Non-pigmented ciliary epithelial cell (primary cell): ENCODE measurements at regions not wholly inside any gene's neighbourhood (a gene's known extent, or its start where the extent isn't known, plus 50 kb on each side); places are given as distances from the start of the nearest gene placed in this dataset.

ENCODE experiments used
- DNase-seq: peaks from one replicate; pipeline ENCODE4 v3.0.0-alpha.2; 2010; ENCODE audit warnings: low read depth

DNA sequence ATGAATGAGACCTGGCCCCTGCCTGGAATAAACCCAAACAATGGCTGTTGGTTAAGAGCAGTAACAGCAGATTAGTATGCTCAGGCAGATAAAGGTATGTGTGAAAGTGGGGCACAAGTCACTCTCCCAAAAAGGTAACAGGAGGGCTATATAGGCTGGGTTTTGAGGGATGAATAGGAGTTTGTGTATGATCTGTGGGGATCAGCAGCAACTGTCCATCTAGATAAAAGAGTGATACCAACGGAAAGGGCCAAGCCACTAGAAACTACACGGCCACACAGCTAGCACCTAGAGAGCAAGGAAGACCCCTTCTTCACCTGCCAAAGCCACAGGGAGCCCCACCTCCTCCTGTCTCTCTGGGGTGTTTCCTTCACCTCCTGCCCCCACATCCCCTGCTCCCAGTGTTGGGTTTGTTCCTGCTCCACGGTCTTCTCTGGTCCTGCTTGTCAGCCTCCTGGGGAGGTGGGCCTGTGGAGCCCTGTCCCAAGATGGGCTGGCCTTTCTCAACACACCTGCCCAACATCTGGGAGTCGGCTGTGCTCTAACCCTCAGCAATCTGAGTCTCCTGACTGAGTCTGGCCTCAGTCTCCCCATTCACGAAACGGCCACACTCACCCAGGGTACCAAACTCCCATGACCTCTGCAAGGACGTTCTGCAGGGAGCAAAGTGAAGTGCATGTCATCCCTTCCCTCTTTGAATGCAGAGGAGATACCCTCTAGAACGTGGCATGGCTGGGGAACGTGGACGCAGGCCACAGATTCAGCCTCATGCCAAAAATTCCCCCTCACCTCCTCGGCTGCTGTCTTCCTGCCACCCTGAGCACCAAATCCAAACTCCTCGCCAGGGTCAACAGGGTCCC lies 108.2 kb downstream of the NCOR2 start:
- DNase-seq: no peak

DNA sequence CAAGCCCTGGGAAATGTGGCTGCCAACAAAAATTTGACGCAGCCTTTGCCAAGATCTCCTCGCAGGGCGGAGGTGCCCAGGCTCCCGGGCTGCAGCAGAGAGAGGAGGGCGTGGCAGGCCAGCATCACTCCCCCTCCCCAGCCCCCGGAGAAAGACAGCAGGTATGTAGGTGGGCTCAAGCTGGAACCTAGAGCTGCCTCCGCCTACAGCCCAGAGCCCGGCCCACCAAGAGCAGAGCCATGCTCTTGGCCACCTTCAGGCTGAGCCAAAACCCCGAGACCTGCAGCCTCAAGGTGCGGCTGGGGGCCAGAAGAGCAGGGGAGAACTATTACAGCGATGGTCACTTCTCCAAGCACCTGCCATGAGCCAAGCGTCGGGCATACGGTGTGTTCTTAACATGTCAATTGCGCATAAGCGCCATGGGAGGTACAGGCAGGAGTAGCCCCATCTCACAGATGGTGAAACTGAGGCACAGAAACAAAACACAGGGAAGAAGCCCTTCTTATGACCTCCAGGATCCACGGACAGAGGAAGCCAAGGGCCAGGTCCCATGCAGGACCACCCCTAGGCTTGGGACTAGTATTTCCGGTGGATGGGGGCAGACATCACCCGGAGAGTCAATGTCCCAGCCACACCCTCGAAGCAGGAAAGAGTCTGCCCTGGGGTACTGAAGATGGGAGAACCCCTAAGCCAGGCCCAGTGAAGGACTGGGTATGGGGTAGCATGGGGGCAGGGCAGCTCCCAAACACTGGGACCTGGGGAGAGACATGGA lies 109.0 kb downstream of the NCOR2 start:
- DNase-seq: no peak

DNA sequence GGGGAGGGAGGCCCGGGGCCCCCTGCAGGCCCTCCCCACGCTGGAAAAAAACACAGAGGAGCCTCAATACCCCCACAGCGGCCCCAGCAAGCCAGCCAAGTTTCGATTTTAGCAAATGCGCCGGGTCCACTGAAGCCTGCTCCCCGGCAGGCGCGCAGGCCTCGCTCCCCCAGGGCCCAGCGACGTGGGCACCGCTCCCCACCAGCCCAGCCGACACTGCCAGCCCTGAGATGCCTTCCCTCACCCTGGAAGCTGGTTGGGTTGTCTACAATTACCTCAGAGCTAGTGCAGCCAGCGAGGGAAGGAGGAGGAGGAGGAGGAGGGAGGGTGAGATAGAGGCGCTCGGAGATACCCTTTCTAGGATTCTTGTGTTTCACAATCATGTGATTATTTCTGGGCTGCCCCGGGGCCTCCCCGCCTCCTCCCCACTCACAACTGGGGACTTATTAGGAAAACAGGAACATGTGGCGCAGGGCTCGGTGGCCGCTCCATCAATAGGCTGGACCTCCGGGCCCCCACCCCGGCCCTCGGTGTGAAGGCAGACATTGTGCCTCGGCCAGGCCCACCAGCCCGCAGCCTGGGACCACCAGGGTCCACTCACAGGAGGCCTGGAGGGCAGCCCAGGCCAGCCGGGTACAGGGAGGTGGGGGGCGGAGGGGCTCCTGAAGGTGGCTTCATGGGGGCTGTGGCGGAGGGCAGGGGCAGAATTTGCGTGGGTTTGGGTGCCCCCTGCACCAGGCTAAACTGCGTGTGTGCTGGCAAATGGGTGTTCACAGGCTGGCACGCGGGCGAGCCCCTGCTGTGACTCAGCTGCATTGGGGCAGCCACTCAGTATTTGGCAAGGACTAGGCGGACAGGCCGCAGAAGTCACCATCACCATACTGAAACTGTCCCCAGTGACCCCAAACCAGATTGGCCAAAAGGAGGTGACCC lies 109.9 kb downstream of the NCOR2 start:
- no peak for DNase-seq

GRCh38 chr12:124456652-124457152 lies 110.7 kb downstream of the NCOR2 start:
- no peak for DNase-seq

DNA sequence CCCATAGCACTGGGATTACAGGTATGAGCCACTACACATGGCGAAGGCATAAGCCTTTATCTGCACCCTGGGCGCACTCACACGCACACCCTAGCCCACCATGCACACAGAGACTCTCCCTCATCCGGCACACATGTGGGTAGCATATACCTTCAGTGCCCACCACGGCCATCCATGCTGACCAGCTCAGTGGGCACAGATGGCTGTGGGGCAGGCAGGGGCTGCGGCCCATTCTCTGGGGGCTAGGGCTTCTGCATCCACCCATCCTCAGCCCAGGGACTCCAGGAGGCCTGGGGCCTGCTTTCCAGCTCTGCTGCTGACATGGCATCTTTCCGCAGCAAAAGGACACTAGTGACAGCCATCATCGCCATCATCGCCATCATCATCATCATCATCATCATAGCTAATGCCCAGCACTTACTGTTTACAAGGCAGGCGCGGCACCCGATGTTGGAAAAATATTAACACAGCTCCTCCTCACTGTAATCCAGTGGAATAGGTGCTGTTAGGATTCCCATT lies 111.2 kb downstream of the NCOR2 start:
- no peak for DNase-seq

- no peak for DNase-seq
Observed at GRCh38 chr12:124455336-124455735, 112.1 kb downstream of the NCOR2 start.

- no peak for DNase-seq
Observed at GRCh38 chr12:124454735-124455134, 112.7 kb downstream of the NCOR2 start.

DNA sequence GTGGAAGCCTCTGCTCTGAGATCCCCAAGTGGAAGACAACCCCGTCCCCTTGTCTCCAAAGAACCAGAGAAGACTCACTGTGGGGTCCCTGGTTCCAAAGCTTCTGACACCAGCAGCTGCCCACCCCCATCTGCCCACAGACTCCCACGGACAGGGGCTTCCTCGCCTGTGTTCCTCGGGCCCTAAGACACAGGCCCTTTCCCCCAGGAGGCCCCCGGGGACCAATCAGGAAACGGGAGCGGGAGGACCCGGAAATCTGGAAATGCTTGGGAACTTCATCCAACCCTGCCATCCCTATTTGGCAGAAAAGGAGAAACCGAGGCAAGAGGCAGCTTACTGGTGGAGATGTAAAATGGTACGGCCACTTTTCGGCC lies 113.1 kb downstream of the NCOR2 start:
- DNase-seq: no peak

- DNase-seq: no peak
Observed at GRCh38 chr12:124453419-124454351, 113.7 kb downstream of the NCOR2 start.

GRCh38 chr12:124452576-124453331 lies 114.7 kb downstream of the NCOR2 start:
- DNase-seq: no peak

GRCh38 chr12:124451637-124452243 lies 115.7 kb downstream of the NCOR2 start:
- no peak for DNase-seq

- DNase-seq: no peak
Observed at GRCh38 chr12:124451016-124451415, 116.4 kb downstream of the NCOR2 start.

GRCh38 chr12:124450376-124450750 lies 117.0 kb downstream of the NCOR2 start:
- DNase-seq: no peak

- no peak for DNase-seq
Observed at GRCh38 chr12:124449623-124450375, 117.6 kb downstream of the NCOR2 start.

- DNase-seq: no peak
Observed at GRCh38 chr12:124448955-124449622, 118.3 kb downstream of the NCOR2 start.

GRCh38 chr12:124448241-124448954 lies 119.0 kb downstream of the NCOR2 start:
- no peak for DNase-seq

- no peak for DNase-seq
Observed at GRCh38 chr12:124446364-124446763, 121.0 kb downstream of the NCOR2 start.

- no peak for DNase-seq
Observed at GRCh38 chr12:124445826-124446225, 121.6 kb downstream of the NCOR2 start.
